Hepatocyte (in vitro differentiated cells): ENCODE measurements at regions not wholly inside any gene's neighbourhood (a gene's known extent, or its start where the extent isn't known, plus 50 kb on each side); places are given as distances from the start of the nearest gene placed in this dataset.
"Not testable (repeated sequence)": the region's sequence is repeated elsewhere in the genome, so short reads cannot be mapped to it uniquely, and the experiment has no call there.

Source experiments
- EZH2 ChIP-seq: fragments of 200-600 bp; sonication (generic); IDR thresholded peaks from 2 replicates; pipeline ENCODE4 v1.6.1; 2016; ENCODE audit warnings: antibody characterized with exemption, mild to moderate bottlenecking, borderline replicate concordance
- TF ChIP-seq, protein P1 (sequence below): fragments of 200-600 bp; sonication (generic); IDR thresholded peaks from 2 replicates; pipeline ENCODE4 v1.5.1; 2016; ENCODE audit warnings: antibody characterized with exemption, mild to moderate bottlenecking; ENCODE audit not compliant: poor library complexity

DNA sequence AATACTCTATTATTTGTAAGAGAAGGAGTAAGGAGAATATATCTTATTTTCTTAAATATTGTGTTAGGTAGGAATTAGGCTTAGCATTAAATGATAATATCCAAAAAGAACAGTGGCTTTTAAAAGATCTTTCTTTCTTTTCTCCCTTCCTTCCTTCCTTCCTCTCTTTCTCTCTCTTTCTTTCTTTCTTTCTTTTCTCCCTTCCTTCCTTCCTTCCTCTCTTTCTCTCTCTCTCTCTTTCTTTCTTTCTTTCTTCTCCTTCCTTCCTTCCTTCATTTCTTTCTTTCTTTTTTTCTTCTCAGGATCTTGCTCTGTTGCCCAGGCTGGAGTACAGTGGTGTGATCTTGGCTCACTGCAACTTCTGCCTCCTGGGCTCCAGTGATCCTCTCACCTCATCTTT is 74.8 kb upstream of the ELOVL5 start:
- TF ChIP-seq, protein P1, sequence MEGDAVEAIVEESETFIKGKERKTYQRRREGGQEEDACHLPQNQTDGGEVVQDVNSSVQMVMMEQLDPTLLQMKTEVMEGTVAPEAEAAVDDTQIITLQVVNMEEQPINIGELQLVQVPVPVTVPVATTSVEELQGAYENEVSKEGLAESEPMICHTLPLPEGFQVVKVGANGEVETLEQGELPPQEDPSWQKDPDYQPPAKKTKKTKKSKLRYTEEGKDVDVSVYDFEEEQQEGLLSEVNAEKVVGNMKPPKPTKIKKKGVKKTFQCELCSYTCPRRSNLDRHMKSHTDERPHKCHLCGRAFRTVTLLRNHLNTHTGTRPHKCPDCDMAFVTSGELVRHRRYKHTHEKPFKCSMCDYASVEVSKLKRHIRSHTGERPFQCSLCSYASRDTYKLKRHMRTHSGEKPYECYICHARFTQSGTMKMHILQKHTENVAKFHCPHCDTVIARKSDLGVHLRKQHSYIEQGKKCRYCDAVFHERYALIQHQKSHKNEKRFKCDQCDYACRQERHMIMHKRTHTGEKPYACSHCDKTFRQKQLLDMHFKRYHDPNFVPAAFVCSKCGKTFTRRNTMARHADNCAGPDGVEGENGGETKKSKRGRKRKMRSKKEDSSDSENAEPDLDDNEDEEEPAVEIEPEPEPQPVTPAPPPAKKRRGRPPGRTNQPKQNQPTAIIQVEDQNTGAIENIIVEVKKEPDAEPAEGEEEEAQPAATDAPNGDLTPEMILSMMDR: not testable (repeated sequence)
- TF ChIP-seq EZH2: not testable (repeated sequence)
